NB4 (cell line): ENCODE measurements at regions not wholly inside any gene's neighbourhood (a gene's known extent, or its start where the extent isn't known, plus 50 kb on each side); places are given as distances from the start of the nearest gene placed in this dataset.

Source experiments
- DNase-seq: peaks from one replicate; pipeline ENCODE4 v3.0.0; 2010; ENCODE audit warnings: low read depth
- H3K4me3 ChIP-seq: one replicate; pipeline ENCODE4 v1.5.1; 2011; ENCODE audit warnings: mild to moderate bottlenecking, low read depth, low read length, moderate library complexity
- MYC ChIP-seq: IDR thresholded peaks from 2 replicates; pipeline ENCODE4 v1.6.1; 2011; ENCODE audit warnings: low read depth, low read length
- POLR2A ChIP-seq: IDR thresholded peaks from 2 replicates; pipeline ENCODE4 v1.6.1; 2011; ENCODE audit warnings: mild to moderate bottlenecking; ENCODE audit not compliant: insufficient read length; ENCODE audit errors: extremely low read depth
- TF ChIP-seq, protein P1 (sequence below): IDR thresholded peaks from 2 replicates; pipeline ENCODE4 v1.6.1; 2011; ENCODE audit warnings: low read depth, low read length
- TF ChIP-seq, protein P2 (sequence below): IDR thresholded peaks from one replicate; pipeline ENCODE4 v1.5.1; 2012; ENCODE audit warnings: low read depth, low read length

DNA sequence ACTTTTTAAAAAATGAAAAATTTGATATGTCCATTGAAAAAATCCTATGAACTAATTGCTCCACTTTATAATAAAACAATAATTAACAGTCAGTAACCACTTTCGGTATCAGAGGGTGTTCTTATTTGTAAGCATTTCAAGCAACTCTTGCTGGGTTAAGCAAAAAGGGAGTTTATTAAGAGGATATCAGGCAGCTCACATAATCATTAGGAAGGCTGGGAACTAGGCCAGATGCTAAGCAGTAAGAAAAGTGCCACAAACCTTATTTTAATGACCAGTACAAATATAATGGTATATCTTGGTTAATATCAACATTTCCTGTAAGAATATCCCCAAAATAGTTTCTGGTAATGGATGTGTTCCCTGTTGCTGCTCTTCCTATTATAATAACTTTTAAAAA lies 2618.3 kb upstream of the PCDH20 start:
- TF ChIP-seq, protein P1, sequence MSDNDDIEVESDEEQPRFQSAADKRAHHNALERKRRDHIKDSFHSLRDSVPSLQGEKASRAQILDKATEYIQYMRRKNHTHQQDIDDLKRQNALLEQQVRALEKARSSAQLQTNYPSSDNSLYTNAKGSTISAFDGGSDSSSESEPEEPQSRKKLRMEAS: no peak
- no peak for TF ChIP-seq POLR2A
- TF ChIP-seq MYC: no peak
- TF ChIP-seq, protein P2, sequence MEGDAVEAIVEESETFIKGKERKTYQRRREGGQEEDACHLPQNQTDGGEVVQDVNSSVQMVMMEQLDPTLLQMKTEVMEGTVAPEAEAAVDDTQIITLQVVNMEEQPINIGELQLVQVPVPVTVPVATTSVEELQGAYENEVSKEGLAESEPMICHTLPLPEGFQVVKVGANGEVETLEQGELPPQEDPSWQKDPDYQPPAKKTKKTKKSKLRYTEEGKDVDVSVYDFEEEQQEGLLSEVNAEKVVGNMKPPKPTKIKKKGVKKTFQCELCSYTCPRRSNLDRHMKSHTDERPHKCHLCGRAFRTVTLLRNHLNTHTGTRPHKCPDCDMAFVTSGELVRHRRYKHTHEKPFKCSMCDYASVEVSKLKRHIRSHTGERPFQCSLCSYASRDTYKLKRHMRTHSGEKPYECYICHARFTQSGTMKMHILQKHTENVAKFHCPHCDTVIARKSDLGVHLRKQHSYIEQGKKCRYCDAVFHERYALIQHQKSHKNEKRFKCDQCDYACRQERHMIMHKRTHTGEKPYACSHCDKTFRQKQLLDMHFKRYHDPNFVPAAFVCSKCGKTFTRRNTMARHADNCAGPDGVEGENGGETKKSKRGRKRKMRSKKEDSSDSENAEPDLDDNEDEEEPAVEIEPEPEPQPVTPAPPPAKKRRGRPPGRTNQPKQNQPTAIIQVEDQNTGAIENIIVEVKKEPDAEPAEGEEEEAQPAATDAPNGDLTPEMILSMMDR: no peak
- no peak overlapping the region for H3K4me3 ChIP-seq
- no peak for DNase-seq

GRCh38 chr13:64029343-64030093 lies 2613.9 kb upstream of the PCDH20 start:
- TF ChIP-seq, protein P2: no peak
- TF ChIP-seq, protein P1: no peak
- TF ChIP-seq POLR2A: no peak
- no peak for TF ChIP-seq MYC
- H3K4me3 ChIP-seq: no peak overlapping the region
- DNase-seq: no peak

GRCh38 chr13:64028551-64028950 lies 2612.9 kb upstream of the PCDH20 start:
- no peak overlapping the region for H3K4me3 ChIP-seq
- TF ChIP-seq POLR2A: no peak
- TF ChIP-seq, protein P2: no peak
- TF ChIP-seq, protein P1: no peak
- no peak for TF ChIP-seq MYC
- no peak for DNase-seq

DNA sequence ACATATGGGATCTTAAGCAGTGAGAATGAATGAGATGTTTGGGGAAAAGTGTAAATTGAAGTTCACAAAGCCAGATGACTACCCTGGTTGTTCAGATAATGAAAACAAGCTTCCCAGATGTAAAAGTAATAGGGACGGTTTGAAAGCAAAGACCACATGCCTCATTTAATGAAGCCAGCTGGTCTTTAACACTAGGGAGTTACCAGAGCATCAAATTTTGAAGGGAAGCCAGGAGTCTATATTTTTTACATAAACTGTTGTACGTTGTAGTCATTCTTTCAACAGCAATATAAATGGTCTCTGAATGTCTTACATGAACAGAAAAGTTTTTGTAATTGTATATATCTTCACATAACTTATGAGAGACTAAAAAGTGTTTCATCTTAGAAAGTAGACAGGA lies 2604.5 kb upstream of the PCDH20 start:
- TF ChIP-seq POLR2A (no peak), MYC (no peak)
- TF ChIP-seq, protein P2: no peak
- TF ChIP-seq, protein P1: no peak
- DNase-seq: no peak
- no peak overlapping the region for H3K4me3 ChIP-seq

GRCh38 chr13:64007339-64007738 lies 2591.7 kb upstream of the PCDH20 start:
- no peak overlapping the region for H3K4me3 ChIP-seq
- no peak for TF ChIP-seq MYC
- TF ChIP-seq, protein P2: no peak
- TF ChIP-seq, protein P1: no peak
- TF ChIP-seq POLR2A: no peak
- DNase-seq: no peak

DNA sequence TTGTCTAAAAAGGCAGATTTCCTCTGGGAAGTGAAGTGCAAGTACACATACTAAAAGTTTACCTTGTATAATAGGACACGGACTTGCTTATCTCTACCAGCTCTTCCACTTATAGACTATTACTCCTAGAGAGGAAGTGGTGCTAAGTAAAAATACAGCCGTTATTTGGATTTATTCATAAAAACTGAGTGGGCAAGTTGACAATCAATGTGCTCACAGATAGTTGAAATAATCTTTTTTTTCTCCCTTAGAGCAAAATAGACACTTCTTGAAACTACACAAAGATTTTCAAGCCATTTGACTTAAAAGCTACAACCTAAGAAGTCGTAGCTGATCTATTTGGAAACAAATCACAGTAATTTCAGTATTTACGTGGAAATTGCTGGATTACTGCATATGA lies 2584.7 kb upstream of the PCDH20 start:
- DNase-seq: no peak
- no peak for TF ChIP-seq POLR2A
- TF ChIP-seq, protein P1: no peak
- no peak for TF ChIP-seq MYC
- TF ChIP-seq, protein P2: no peak
- no peak overlapping the region for H3K4me3 ChIP-seq
